HCT116 (cell line): ENCODE measurements at regions not wholly inside any gene's neighbourhood (a gene's known extent, or its start where the extent isn't known, plus 50 kb on each side); places are given as distances from the start of the nearest gene placed in this dataset.

Experiments
- ATAC-seq: fragments of 200-7000 bp; cut with Tn5 transposase; 2 replicates; pipeline ENCODE4 v1.9.1; 2020; ENCODE audit warnings: mild to moderate bottlenecking, moderate library complexity
- BruUV-seq: library from RNA; stranded (reverse); fragments of 400-500 nt; replicated peaks from 2 replicates; lab custom pipeline; 2021; lab: Mats Ljungman, UMichigan
- CTCF ChIA-PET: fragments of 300-600 bp; sonication (Branson Sonifier 250); formaldehyde crosslinking; loops from one replicate; lab custom pipeline; 2021; ENCODE audit warnings: antibody characterized with exemption; lab: Charles Lee
- POLR2A ChIA-PET: fragments of 300-600, 350-600 bp; sonication (Branson Sonifier 250); formaldehyde crosslinking; loops from one replicate; lab custom pipeline; 2021; ENCODE audit warnings: antibody characterized with exemption; lab: Charles Lee
- RAD21 ChIA-PET, 2 experiments: fragments of 300-600 bp; sonication (Branson Sonifier 250); formaldehyde crosslinking; loops; one replicate each; lab custom pipeline; 2023; ENCODE audit warnings: low total read pairs in 2 of 2; ENCODE audit not compliant: uncharacterized antibody in 2 of 2, unreplicated experiment in 2 of 2, low non-redundant PET in 1 of 2; lab: Charles Lee
- DNase-seq: peaks from one replicate; pipeline ENCODE4 v3.0.0-alpha.2; 2010; ENCODE audit warnings: low read depth, low spot score
- H2AFZ ChIP-seq: fragments of 200-600 bp; shearing (Covaris generic), sonication (generic); 2 replicates; pipeline ENCODE4 v1.6.1; 2017; ENCODE audit warnings: low read depth, mixed run types, mixed read lengths, antibody characterized with exemption, low read length; ENCODE audit not compliant: poor library complexity, severe bottlenecking
- H3K27ac ChIP-seq: 2 replicates; pipeline ENCODE4 v1.5.1; 2012; ENCODE audit warnings: low read depth, low read length
- H3K27me3 ChIP-seq: fragments of 200-600 bp; sonication (generic); 2 replicates; pipeline ENCODE4 v1.6.1; 2016; ENCODE audit warnings: mixed run types, low read length, mixed read lengths; ENCODE audit not compliant: insufficient read depth
- H3K36me3 ChIP-seq, 2 experiments: fragments of 200-500 bp in 1 of 2; fragments of 200-600 bp in 1 of 2; sonication (Bioruptor generic) in 1 of 2; sonication (generic) in 1 of 2; 2 replicates each; pipeline versions ENCODE4 v1.5.1 to v1.6.1; 2014 to 2016; ENCODE audit warnings: low read length in 2 of 2, inconsistent platforms in 1 of 2, mixed read lengths in 1 of 2, mixed run types in 1 of 2; ENCODE audit not compliant: insufficient read depth in 2 of 2, control insufficient read depth in 1 of 2
- H3K4me1 ChIP-seq, 2 experiments: fragments of 200-600 bp in 1 of 2; sonication (generic) in 1 of 2; 2 replicates each; pipeline versions ENCODE4 v1.5.1 to v1.6.1; 2012 to 2017; ENCODE audit warnings: low read length in 2 of 2, inconsistent platforms in 1 of 2, mild to moderate bottlenecking in 1 of 2, mixed read lengths in 1 of 2, mixed run types in 1 of 2, moderate library complexity in 1 of 2; ENCODE audit not compliant: insufficient read depth in 2 of 2, control insufficient read depth in 1 of 2
- H3K4me2 ChIP-seq: fragments of 200-600 bp; sonication (generic); 2 replicates; pipeline ENCODE4 v1.6.1; 2017; ENCODE audit warnings: mixed run types, low read length, mixed read lengths
- H3K4me3 ChIP-seq, 2 experiments: fragments of 200-600 bp in 1 of 2; sonication (generic) in 1 of 2; replicated peaks in 1 of 2; 2 replicates each; pipeline ENCODE4 v1.5.1; 2011 to 2016; ENCODE audit warnings: low read length in 2 of 2, control low read depth in 1 of 2, low read depth in 1 of 2, mild to moderate bottlenecking in 1 of 2, mixed read lengths in 1 of 2, mixed run types in 1 of 2
- H3K79me2 ChIP-seq: fragments of 200-600 bp; sonication (generic); 2 replicates; pipeline ENCODE4 v1.6.1; 2017; ENCODE audit warnings: mild to moderate bottlenecking, mixed run types, low read length, moderate library complexity, mixed read lengths; ENCODE audit not compliant: insufficient read depth
- H3K9ac ChIP-seq: fragments of 200-600 bp; sonication (generic); 2 replicates; pipeline ENCODE4 v1.6.1; 2016; ENCODE audit warnings: low read length, mixed read lengths
- H3K9me2 ChIP-seq: fragments of 200-600 bp; sonication (generic), shearing (Covaris generic); 2 replicates; pipeline ENCODE4 v1.6.1; 2017; ENCODE audit warnings: mixed run types, mild to moderate bottlenecking, moderate library complexity; ENCODE audit not compliant: insufficient read depth
- H3K9me3 ChIP-seq, 2 experiments: fragments of 200-500 bp in 1 of 2; fragments of 200-600 bp in 1 of 2; sonication (Bioruptor generic) in 1 of 2; sonication (generic) in 1 of 2; 2 replicates each; pipeline ENCODE4 v1.6.1; 2014 to 2017; ENCODE audit warnings: low read length in 2 of 2, mixed read lengths in 2 of 2, inconsistent platforms in 1 of 2, low read depth in 1 of 2, mild to moderate bottlenecking in 1 of 2, mixed run types in 1 of 2, moderate library complexity in 1 of 2; ENCODE audit not compliant: control insufficient read depth in 1 of 2, insufficient read depth in 1 of 2
- H4K20me1 ChIP-seq: fragments of 200-600 bp; sonication (generic), shearing (Covaris generic); 2 replicates; pipeline ENCODE4 v1.6.1; 2017; ENCODE audit warnings: mixed run types, mild to moderate bottlenecking, moderate library complexity; ENCODE audit not compliant: insufficient read depth
- MAX ChIP-seq: IDR thresholded peaks from 2 replicates; pipeline ENCODE4 v1.6.1; 2012
- RAD21 ChIP-seq: IDR thresholded peaks from 2 replicates; pipeline ENCODE4 v1.6.1; 2012; ENCODE audit warnings: low read depth, mild to moderate bottlenecking
- SIN3A ChIP-seq: IDR thresholded peaks from 2 replicates; pipeline ENCODE4 v1.6.1; 2012; ENCODE audit warnings: low read depth
- SP1 ChIP-seq: IDR thresholded peaks from 2 replicates; pipeline ENCODE4 v1.6.1; 2012; ENCODE audit warnings: low read depth
- SRF ChIP-seq: IDR thresholded peaks from 2 replicates; pipeline ENCODE4 v1.6.1; 2012; ENCODE audit warnings: low read depth
- TCF7L2 ChIP-seq: IDR thresholded peaks from 2 replicates; pipeline ENCODE4 v1.7.0; 2011; ENCODE audit warnings: borderline replicate concordance, inconsistent platforms; ENCODE audit not compliant: insufficient read depth, insufficient read length; ENCODE audit errors: extremely low read depth
- YY1 ChIP-seq: IDR thresholded peaks from 2 replicates; pipeline ENCODE4 v1.6.1; 2011; ENCODE audit warnings: low read length, low read depth, moderate library complexity, mild to moderate bottlenecking; ENCODE audit not compliant: insufficient replicate concordance; ENCODE audit errors: extremely low read depth
- ZBTB33 ChIP-seq: IDR thresholded peaks from 2 replicates; pipeline ENCODE4 v1.6.1; 2011; ENCODE audit warnings: mild to moderate bottlenecking, low read length, moderate library complexity; ENCODE audit not compliant: insufficient replicate concordance; ENCODE audit errors: extremely low read depth
- ZNF274 ChIP-seq: fragments of 200-500 bp; sonication (Bioruptor generic); IDR thresholded peaks from 2 replicates; pipeline ENCODE4 v1.6.1; 2014; ENCODE audit warnings: mild to moderate bottlenecking, low read depth, low read length, inconsistent platforms
- intact Hi-C: fragments of 100-400 bp; cut with micrococcal nuclease; formaldehyde crosslinking; loops from 2 replicates; pipeline ENCODE4 v1.10.0; 2022

- H3K27ac ChIP-seq = no peak overlapping the region
- BruUV-seq = no TSS peak
Measured at GRCh38 chr12:34404377-34405285, 382.3 kb downstream of the ALG10 start.

GRCh38 chr12:34405286-34406227, 383.3 kb downstream of the ALG10 start:
- no peak overlapping the region for H3K9ac ChIP-seq
- H3K9me3 ChIP-seq = peaks cover 0 to 28% of the 10 kb centered on the region in 2 experiments; a peak in 3 of 4 replicates
- no peaks in the 10 kb centered on the region for H3K79me2 ChIP-seq
- H3K9me2 ChIP-seq = no peaks in the 10 kb centered on the region
- no peak overlapping the region for H3K4me2 ChIP-seq
- H3K4me3 ChIP-seq = no peak overlapping the region
- no TSS peak for BruUV-seq
- no peaks in the 10 kb centered on the region for H3K4me1 ChIP-seq
- POLR2A ChIA-PET = no interaction called here
- RAD21 ChIA-PET = no interaction called here
- CTCF ChIA-PET = no interaction called here
- DNase-seq = no peak
- H3K27ac ChIP-seq = no peak overlapping the region
- no peaks in the 10 kb centered on the region for H3K36me3 ChIP-seq
- no peaks in the 10 kb centered on the region for H4K20me1 ChIP-seq
- ATAC-seq = no peak
- intact Hi-C loops = no loop called here
- H3K27me3 ChIP-seq = no peaks in the 10 kb centered on the region
- no peak for TF ChIP-seq ZNF274
- no peak for TF ChIP-seq SRF
- TF ChIP-seq ZBTB33 = no peak
- TF ChIP-seq MAX = no peak
- no peak for TF ChIP-seq RAD21
- no peak for TF ChIP-seq YY1
- no peak for TF ChIP-seq TCF7L2
- TF ChIP-seq SP1 = no peak
- TF ChIP-seq SIN3A = no peak
- TF ChIP-seq, all 23 proteins: peak for 0
- H2AFZ ChIP-seq = no peak overlapping the region

More at GRCh38 chr12:34404377-34405285, 382.3 kb downstream of the ALG10 start:
- Histone ChIP-seq H4K20me1 (no peaks in the 10 kb centered on the region), H3K9me2 (no peaks in the 10 kb centered on the region), H3K79me2 (no peaks in the 10 kb centered on the region), H2AFZ (no peak overlapping the region), H3K4me2 (no peak overlapping the region), H3K9ac (no peak overlapping the region), H3K4me1 (no peaks in the 10 kb centered on the region), H3K4me3 (no peak overlapping the region), H3K27me3 (no peaks in the 10 kb centered on the region), H3K9me3 (peaks cover 0 to 20% of the 10 kb centered on the region in 2 experiments; a peak in 3 of 4 replicates), H3K36me3 (no peaks in the 10 kb centered on the region)
- ChIA-PET RAD21 (no interaction called here), POLR2A (no interaction called here), CTCF (no interaction called here)
- intact Hi-C loops = no loop called here
- DNase-seq (no peak), ATAC-seq (no peak)
- TF ChIP-seq ZNF274 = no peak
